ENCODE measurements at regions not wholly inside any gene's neighbourhood (a gene's known extent, or its start where the extent isn't known, plus 50 kb on each side); places are given as distances from the start of the nearest gene placed in this dataset.

DNA sequence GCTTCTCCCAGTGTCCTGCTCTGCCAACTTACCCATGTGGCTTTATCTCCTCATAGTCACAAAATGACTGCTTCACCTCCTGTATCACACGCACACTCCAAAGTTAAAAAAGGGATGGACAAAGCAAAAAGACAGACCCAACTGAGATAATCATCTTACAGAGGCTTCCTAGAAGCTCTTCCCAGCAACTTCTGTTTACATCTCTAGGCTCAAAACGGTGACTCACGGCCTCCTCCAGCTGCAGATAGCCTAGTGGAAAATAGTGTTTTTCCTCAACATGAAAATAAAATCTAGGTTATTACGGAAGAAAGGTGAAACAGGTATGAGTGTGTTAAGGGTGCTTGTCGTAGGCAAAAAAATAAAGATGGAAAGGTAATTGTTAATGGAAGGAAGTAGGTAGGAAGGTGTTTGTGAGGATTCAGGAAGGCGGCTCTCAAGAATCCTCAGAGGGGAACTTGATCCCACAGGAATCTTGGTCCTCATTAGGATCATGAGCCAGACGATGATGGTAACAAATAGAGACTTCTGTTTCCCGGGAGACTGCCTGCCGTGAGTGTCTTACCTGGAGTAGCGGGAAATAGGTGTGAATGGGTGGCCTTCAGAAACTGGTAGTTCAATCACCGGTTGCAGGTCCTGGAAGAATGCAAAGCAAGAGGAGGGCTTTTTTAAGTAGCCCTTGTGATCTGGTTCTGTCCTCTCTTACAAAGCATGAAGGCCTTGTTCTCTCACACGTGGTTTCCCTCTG lies 487.5 kb upstream of the TMEM132C start:
- TF ChIP-seq, protein P1, sequence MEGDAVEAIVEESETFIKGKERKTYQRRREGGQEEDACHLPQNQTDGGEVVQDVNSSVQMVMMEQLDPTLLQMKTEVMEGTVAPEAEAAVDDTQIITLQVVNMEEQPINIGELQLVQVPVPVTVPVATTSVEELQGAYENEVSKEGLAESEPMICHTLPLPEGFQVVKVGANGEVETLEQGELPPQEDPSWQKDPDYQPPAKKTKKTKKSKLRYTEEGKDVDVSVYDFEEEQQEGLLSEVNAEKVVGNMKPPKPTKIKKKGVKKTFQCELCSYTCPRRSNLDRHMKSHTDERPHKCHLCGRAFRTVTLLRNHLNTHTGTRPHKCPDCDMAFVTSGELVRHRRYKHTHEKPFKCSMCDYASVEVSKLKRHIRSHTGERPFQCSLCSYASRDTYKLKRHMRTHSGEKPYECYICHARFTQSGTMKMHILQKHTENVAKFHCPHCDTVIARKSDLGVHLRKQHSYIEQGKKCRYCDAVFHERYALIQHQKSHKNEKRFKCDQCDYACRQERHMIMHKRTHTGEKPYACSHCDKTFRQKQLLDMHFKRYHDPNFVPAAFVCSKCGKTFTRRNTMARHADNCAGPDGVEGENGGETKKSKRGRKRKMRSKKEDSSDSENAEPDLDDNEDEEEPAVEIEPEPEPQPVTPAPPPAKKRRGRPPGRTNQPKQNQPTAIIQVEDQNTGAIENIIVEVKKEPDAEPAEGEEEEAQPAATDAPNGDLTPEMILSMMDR (conservative IDR thresholded peaks at IDR 0.05; ENCODE audit: low read length) = no peak
- TF ChIP-seq EZH2phosphoT487 (IDR thresholded peaks at IDR 0.05; ENCODE audit: borderline replicate concordance, low read depth, low read length) = no peak
